Esophagus (tissue), 2 donors: ENCODE measurements at regions not wholly inside any gene's neighbourhood (a gene's known extent, or its start where the extent isn't known, plus 50 kb on each side); places are given as distances from the start of the nearest gene placed in this dataset.

Experiments
- H3K27ac ChIP-seq, 2 donors: one replicate each; pipeline ENCODE4 v1.5.1; 2013; ENCODE audit warnings: low read depth in 2 of 2, mild to moderate bottlenecking in 2 of 2, inconsistent platforms in 1 of 2, low read length in 1 of 2, moderate library complexity in 1 of 2
- H3K27me3 ChIP-seq, 2 donors: one replicate each; pipeline ENCODE4 v1.6.1; 2013; ENCODE audit warnings: low read length in 2 of 2, control low read depth in 1 of 2, mild to moderate bottlenecking in 1 of 2; ENCODE audit not compliant: insufficient read depth in 2 of 2, control insufficient read depth in 1 of 2
- H3K36me3 ChIP-seq, 2 donors: one replicate each; pipeline ENCODE4 v1.6.1; 2013; ENCODE audit warnings: low read length in 1 of 2; ENCODE audit not compliant: control insufficient read depth in 2 of 2, insufficient read depth in 2 of 2
- H3K4me1 ChIP-seq, 2 donors: one replicate each; pipeline ENCODE4 v1.6.1; 2013; ENCODE audit warnings: low read length in 1 of 2; ENCODE audit not compliant: control insufficient read depth in 2 of 2, insufficient read depth in 2 of 2
- H3K4me3 ChIP-seq, 2 donors: one replicate each; pipeline ENCODE4 v1.5.1; 2013; ENCODE audit warnings: low read length in 2 of 2, mild to moderate bottlenecking in 2 of 2, low read depth in 1 of 2, moderate library complexity in 1 of 2
- H3K9me3 ChIP-seq, 2 donors: one replicate each; pipeline ENCODE4 v1.6.1; 2013; ENCODE audit warnings: mild to moderate bottlenecking in 2 of 2, low read depth in 1 of 2, low read length in 1 of 2, moderate library complexity in 1 of 2; ENCODE audit not compliant: control insufficient read depth in 2 of 2, insufficient read depth in 1 of 2
- WGBS, 2 donors: extraction: QIAGEN DNeasy Blood & Tissue Kit; methylation state at CpG; one replicate each; pipeline ENCODE4 v1.1.7; 2013; 5-methylcytosine and 5-hydroxymethylcytosine counted together
- donor health status: healthy with polysubstance abuse.
- donor health status: Bipolar disorder and iron deficiency.

- Histone ChIP-seq H3K9me3 (no peaks in the 10 kb centered on the region), H3K36me3 (no peaks in the 10 kb centered on the region), H3K27me3 (no peaks in the 10 kb centered on the region), H3K4me3 (no peak overlapping the region), H3K4me1 (no peaks in the 10 kb centered on the region), H3K27ac (no peak overlapping the region)
- whole genome bisulfite sequencing, 2 donors = 83 to 88% methylated on average over 1 of the region's 1 CpG
These were observed 308.3 kb downstream of the COX7C start for GRCh38 chr5:86926033-86926432.

- Histone ChIP-seq H3K9me3 (no peaks in the 10 kb centered on the region), H3K27me3 (no peaks in the 10 kb centered on the region), H3K4me1 (no peaks in the 10 kb centered on the region), H3K27ac (no peak overlapping the region), H3K36me3 (no peaks in the 10 kb centered on the region), H3K4me3 (no peak overlapping the region)
- WGBS, 2 donors = 56 to 59% methylated on average over 8 of the region's 8 CpGs
These were observed 311.5 kb downstream of the COX7C start for GRCh38 chr5:86929123-86929766.

- Histone ChIP-seq H3K27ac (no peak overlapping the region), H3K4me1 (no peaks in the 10 kb centered on the region), H3K36me3 (no peaks in the 10 kb centered on the region), H3K27me3 (no peaks in the 10 kb centered on the region), H3K9me3 (no peaks in the 10 kb centered on the region), H3K4me3 (no peak overlapping the region)
- WGBS, 2 donors = 58 to 62% methylated on average over 3 of the region's 3 CpGs
These were observed 315.9 kb upstream of the RASA1 start for GRCh38 chr5:86951761-86952160.

DNA sequence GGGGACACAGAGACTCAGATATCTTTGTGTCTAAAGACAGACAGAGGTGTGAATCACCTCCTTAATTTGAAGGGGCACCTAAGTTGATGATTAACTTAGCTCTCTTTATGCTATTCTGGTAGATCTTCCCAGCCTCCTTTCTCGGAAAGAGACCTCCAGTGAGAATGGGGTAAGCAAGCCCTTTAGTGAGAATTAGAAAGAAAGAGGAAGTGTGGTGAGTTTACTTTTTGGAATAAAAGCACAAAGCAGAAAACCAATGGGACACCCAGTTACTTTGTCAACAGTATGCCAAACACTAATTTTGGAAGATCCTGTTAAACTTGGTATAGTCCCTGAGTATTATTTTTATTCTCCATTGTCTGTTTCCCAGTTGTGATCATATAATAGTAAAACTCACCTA lies 302.8 kb upstream of the RASA1 start:
- no peaks in the 10 kb centered on the region for H3K4me1 ChIP-seq
- H3K9me3 ChIP-seq = no peaks in the 10 kb centered on the region
- no peak overlapping the region for H3K27ac ChIP-seq
- no peak overlapping the region for H3K4me3 ChIP-seq
- no peaks in the 10 kb centered on the region for H3K27me3 ChIP-seq
- H3K36me3 ChIP-seq = no peaks in the 10 kb centered on the region
- 74 to 82% methylated on average over 1 of the region's 1 CpG for WGBS, 2 donors

DNA sequence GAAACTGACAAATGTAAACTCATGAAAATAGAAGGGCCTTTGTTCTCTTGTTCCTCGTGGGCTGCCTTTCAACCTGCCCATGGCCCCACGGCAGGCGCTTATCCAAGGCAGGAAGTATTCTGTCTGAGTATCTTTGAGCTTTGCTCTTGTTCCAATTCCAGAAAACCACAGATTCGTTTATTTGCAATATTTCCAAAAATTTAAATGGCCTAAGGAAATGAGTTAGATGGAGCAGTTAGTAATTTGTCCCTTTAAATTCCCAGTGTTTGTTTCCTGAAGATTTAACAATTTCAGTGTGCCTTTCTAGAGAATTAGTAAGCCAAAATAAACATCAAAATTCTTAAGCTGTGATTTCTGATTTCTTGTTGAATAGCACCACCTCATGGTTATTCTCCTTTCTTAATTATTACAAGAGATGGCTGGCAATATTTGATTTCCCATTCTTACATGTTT lies 299.4 kb upstream of the RASA1 start:
- Histone ChIP-seq H3K4me3 (no peak overlapping the region), H3K36me3 (no peaks in the 10 kb centered on the region), H3K4me1 (no peaks in the 10 kb centered on the region), H3K9me3 (no peaks in the 10 kb centered on the region), H3K27me3 (no peaks in the 10 kb centered on the region), H3K27ac (no peak overlapping the region)
- 10 to 11% methylated on average over 4 of the region's 4 CpGs for WGBS, 2 donors

GRCh38 chr5:86970361-86970760 lies 297.3 kb upstream of the RASA1 start:
- no peak overlapping the region for H3K4me3 ChIP-seq
- no peak overlapping the region for H3K27ac ChIP-seq
- no peaks in the 10 kb centered on the region for H3K36me3 ChIP-seq
- whole genome bisulfite sequencing, 2 donors = 85 to 96% methylated on average over 3 of the region's 3 CpGs
- H3K4me1 ChIP-seq = no peaks in the 10 kb centered on the region
- no peaks in the 10 kb centered on the region for H3K27me3 ChIP-seq
- no peaks in the 10 kb centered on the region for H3K9me3 ChIP-seq

DNA sequence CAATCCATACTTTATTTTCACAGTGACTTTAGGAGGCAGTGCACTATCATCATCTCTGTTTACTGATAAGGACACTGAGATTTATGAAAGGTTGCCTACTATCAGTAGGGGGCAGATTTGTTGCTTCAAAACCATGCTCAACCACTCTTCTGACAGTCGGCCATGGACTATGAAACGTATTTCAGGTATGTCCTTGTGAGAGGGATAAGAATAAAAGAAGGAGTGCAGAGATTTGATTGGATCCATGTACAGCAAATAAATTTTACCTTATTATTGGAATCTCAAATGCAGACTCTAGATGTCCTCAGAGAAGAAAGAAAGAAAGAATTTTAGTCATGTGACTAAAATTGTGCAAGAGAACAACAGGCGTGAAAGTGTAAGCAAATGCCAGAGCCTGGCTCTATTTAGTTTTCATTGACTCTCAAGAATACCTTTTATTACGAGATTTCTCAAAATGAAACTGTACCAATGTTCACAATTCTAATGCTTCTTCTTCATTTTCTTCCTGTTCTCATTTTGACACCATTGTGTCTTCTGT lies 296.6 kb upstream of the RASA1 start:
- Histone ChIP-seq H3K36me3 (no peaks in the 10 kb centered on the region), H3K4me3 (no peak overlapping the region), H3K27ac (no peak overlapping the region), H3K27me3 (no peaks in the 10 kb centered on the region), H3K9me3 (no peaks in the 10 kb centered on the region), H3K4me1 (no peaks in the 10 kb centered on the region)
- WGBS, 2 donors = 28 to 29% methylated on average over 4 of the region's 4 CpGs

- Histone ChIP-seq H3K4me3 (no peak overlapping the region), H3K27me3 (no peaks in the 10 kb centered on the region), H3K9me3 (no peaks in the 10 kb centered on the region), H3K36me3 (no peaks in the 10 kb centered on the region), H3K4me1 (no peaks in the 10 kb centered on the region), H3K27ac (no peak overlapping the region)
- WGBS, 2 donors = 30 to 45% methylated on average over 1 of the region's 1 CpG
These were observed 292.7 kb upstream of the RASA1 start for GRCh38 chr5:86974955-86975354.

GRCh38 chr5:86977190-86977589 lies 290.5 kb upstream of the RASA1 start:
- no peaks in the 10 kb centered on the region for H3K27me3 ChIP-seq
- no peaks in the 10 kb centered on the region for H3K9me3 ChIP-seq
- no peak overlapping the region for H3K27ac ChIP-seq
- WGBS, 2 donors = 64 to 77% methylated on average over 3 of the region's 3 CpGs
- no peaks in the 10 kb centered on the region for H3K36me3 ChIP-seq
- no peak overlapping the region for H3K4me3 ChIP-seq
- H3K4me1 ChIP-seq = no peaks in the 10 kb centered on the region

GRCh38 chr5:86977808-86978207 lies 289.9 kb upstream of the RASA1 start:
- Histone ChIP-seq H3K4me3 (no peak overlapping the region), H3K4me1 (no peaks in the 10 kb centered on the region), H3K27me3 (no peaks in the 10 kb centered on the region), H3K27ac (no peak overlapping the region), H3K9me3 (no peaks in the 10 kb centered on the region), H3K36me3 (no peaks in the 10 kb centered on the region)
- WGBS, 2 donors = 76 to 86% methylated on average over 5 of the region's 5 CpGs
